GM12872 (cell line): ENCODE measurements at regions not wholly inside any gene's neighbourhood (a gene's known extent, or its start where the extent isn't known, plus 50 kb on each side); places are given as distances from the start of the nearest gene placed in this dataset.

Experiments
- CTCF ChIP-seq: IDR thresholded peaks from 3 replicates; pipeline ENCODE4 v1.5.1; 2011; ENCODE audit warnings: low read depth, mild to moderate bottlenecking, low read length, moderate library complexity; ENCODE audit not compliant: insufficient read depth

DNA sequence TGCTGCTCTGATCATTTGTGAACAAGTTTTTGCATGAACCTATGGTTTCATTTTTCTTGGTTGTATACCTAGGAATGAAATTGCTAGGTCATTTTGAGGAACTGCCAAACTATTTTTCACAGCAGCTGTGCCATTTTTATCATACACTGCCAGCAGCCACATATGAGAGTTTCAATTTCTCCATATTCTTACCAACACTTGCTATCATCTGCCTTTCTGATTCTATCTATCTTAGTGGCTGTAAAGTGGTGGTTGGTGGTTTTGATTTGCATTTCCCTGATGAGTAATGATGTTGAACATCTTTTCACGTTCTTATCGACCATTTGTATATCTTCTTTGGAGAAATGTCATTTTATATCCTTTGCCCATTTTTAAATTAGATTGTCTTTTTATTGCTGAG is 146.1 kb downstream of the C12orf75 start:
- TF ChIP-seq CTCF, result no peak

GRCh38 chr12:105477873-105478272 is 147.4 kb downstream of the C12orf75 start:
- no peak for TF ChIP-seq CTCF

DNA sequence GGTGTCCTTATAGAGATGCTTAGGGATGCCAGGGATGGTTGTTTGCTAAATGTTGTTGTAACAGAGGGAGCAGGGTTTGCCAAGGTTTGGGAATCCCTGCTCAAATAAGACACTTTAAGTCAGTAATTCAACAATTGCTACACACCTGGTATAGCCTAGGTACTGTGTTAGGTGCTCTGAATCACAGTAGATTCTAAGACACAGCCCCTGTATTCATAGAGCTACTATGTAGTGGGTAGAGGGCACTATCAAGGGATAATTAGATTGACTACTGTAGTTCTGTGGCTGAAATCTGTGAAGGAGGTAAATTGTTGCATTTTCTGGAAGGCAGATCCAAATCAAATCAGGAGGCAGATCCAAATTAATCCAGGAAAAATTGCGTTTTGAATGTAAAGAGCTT is 149.2 kb downstream of the C12orf75 start:
- TF ChIP-seq CTCF, result no peak

- no peak for TF ChIP-seq CTCF
These were observed 149.7 kb downstream of the C12orf75 start for GRCh38 chr12:105480162-105480561.

DNA sequence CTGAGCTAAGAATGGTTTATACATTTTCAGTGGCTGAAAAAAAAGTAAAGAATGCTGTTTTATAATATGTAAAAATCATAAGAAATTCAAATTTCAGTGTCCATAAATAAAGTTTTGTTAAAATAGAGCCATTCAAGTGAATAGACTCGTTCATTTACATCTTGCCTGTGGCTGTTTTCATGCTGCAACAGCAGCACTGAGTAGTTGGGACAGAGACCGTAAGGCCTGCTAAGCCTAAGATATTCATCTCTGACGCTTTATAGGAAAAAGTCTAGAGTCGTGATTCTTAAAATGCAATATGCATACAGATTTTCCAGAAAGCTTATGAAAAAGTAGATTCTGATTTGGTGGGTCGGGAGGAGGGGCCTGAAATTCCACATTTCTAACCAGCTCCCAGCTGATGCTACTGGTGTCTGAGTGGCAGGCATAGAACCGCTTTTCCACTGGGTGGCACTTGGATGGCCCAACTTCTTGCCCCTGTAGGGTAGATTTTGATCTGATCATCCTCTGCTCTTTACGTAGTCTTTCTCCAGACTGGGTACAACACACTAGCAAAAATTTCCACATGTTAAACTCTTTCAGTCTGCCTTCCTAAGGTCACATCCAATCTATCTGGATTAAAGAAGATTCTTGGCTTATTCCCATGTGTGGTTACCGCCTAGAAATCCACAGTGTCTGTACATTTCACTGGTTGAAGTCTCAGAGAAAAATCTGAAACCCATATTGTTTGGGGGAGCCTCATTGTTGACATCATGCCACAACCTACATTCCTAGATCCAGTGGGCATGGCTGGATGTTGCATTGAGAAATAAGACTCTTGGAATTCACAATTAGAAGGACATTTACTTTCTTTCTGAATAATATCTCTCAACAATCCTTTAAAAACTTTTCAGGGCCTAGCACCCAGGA is 151.2 kb downstream of the C12orf75 start:
- TF ChIP-seq CTCF, result no peak

DNA sequence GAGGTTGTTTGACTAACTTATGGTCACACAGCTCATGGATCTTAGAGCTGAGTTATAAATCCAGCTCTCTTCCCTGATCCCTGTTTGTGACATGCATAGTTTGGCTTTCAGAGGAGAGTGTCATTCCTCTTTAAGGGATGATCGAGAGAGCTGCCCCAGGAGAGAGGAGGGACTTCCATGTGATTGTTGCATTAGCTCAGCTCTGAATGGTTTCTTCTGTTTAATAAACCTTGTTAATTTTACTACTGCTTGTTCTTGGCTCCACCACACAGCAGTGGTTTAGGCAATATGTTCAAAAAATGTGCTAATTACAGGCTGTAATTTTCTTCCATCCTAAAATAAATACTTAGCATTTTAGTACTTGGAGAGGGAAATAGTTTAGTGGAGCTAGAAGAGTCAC is 152.5 kb downstream of the C12orf75 start:
- no peak for TF ChIP-seq CTCF

DNA sequence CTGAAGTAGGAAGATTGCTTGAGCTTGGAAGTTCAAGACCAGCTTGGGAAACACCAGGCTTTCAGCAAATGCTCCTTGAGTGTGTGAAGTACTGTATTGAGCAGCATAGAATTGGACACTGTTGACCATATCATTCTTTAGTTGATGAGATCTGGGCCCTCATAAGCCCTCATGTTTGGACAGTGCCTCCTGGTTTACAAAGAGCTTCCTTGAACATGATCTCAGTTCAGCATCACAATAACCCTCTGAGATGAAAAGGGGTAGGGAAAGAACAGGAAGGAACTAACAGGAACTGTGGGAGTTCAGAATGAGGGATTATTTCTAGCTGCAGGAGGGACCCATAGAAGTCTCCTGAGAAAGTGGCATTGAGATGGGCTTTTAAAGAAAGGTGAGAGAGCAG is 153.2 kb downstream of the C12orf75 start:
- no peak for TF ChIP-seq CTCF
